ENCODE measurements at regions not wholly inside any gene's neighbourhood (a gene's known extent, or its start where the extent isn't known, plus 50 kb on each side); places are given as distances from the start of the nearest gene placed in this dataset.

GRCh38 chr11:27838674-27839073, 138.4 kb upstream of the BDNF start:
- no peak for DNase-seq
- H3K4me1 ChIP-seq (ENCODE audit: control insufficient read depth in 3 of 3, insufficient read depth in 2 of 3, low read depth in 1 of 3, low read length in 2 of 3), result no peaks in the 10 kb centered on the region
- H3K27ac ChIP-seq (ENCODE audit: low read depth in 1 of 3, low read length in 2 of 3), result no peak overlapping the region
- no peak overlapping the region for H3K4me3 ChIP-seq (ENCODE audit: low read depth in 1 of 3, low read length in 3 of 3)
- no peaks in the 10 kb centered on the region for H3K9me3 ChIP-seq (ENCODE audit: control insufficient read depth in 2 of 2, insufficient read depth in 1 of 2, low read depth in 1 of 2, low read length in 1 of 2)
- WGBS, 3 donors, result 35 to 53% (median 43%) methylated on average over 6 of the region's 6 CpGs
- H3K36me3 ChIP-seq (ENCODE audit: control insufficient read depth in 3 of 3, insufficient read depth in 2 of 3, low read depth in 1 of 3, low read length in 3 of 3), result no peaks in the 10 kb centered on the region
- no peaks in the 10 kb centered on the region for H3K27me3 ChIP-seq (ENCODE audit: control insufficient read depth in 3 of 3, insufficient read depth in 3 of 3, low read length in 3 of 3)
- no peak for FAIRE-seq

GRCh38 chr11:27837895-27838563, 137.8 kb upstream of the BDNF start:
- H3K9me3 ChIP-seq (ENCODE audit: control insufficient read depth in 2 of 2, insufficient read depth in 1 of 2, low read depth in 1 of 2, low read length in 1 of 2), result no peaks in the 10 kb centered on the region
- 59 to 70% (median 61%) methylated on average over 2 of the region's 2 CpGs for WGBS, 3 donors
- FAIRE-seq, result no peak

GRCh38 chr11:27830206-27830605, 130.0 kb upstream of the BDNF start:
- Histone ChIP-seq H3K27me3 (ENCODE audit: control insufficient read depth in 3 of 3, insufficient read depth in 3 of 3, low read length in 3 of 3) (no peaks in the 10 kb centered on the region), H3K36me3 (ENCODE audit: control insufficient read depth in 3 of 3, insufficient read depth in 2 of 3, low read depth in 1 of 3, low read length in 3 of 3) (no peaks in the 10 kb centered on the region), H3K27ac (ENCODE audit: low read depth in 1 of 3, low read length in 2 of 3) (no peak overlapping the region), H3K9me3 (ENCODE audit: control insufficient read depth in 2 of 2, insufficient read depth in 1 of 2, low read depth in 1 of 2, low read length in 1 of 2) (no peaks in the 10 kb centered on the region), H3K4me1 (ENCODE audit: control insufficient read depth in 3 of 3, insufficient read depth in 2 of 3, low read depth in 1 of 3, low read length in 2 of 3) (no peaks in the 10 kb centered on the region), H3K4me3 (ENCODE audit: low read depth in 1 of 3, low read length in 3 of 3) (no peak overlapping the region)
- 79 to 90% (median 81%) methylated on average over 3 of the region's 3 CpGs for WGBS, 3 donors
- FAIRE-seq (no peak), DNase-seq (no peak)

More at GRCh38 chr11:27837895-27838563, 137.8 kb upstream of the BDNF start:
- Histone ChIP-seq H3K4me3 (ENCODE audit: low read depth in 1 of 3, low read length in 3 of 3) (no peak overlapping the region), H3K27ac (ENCODE audit: low read depth in 1 of 3, low read length in 2 of 3) (no peak overlapping the region), H3K4me1 (ENCODE audit: control insufficient read depth in 3 of 3, insufficient read depth in 2 of 3, low read depth in 1 of 3, low read length in 2 of 3) (no peaks in the 10 kb centered on the region), H3K27me3 (ENCODE audit: control insufficient read depth in 3 of 3, insufficient read depth in 3 of 3, low read length in 3 of 3) (no peaks in the 10 kb centered on the region), H3K36me3 (ENCODE audit: control insufficient read depth in 3 of 3, insufficient read depth in 2 of 3, low read depth in 1 of 3, low read length in 3 of 3) (no peaks in the 10 kb centered on the region)
- no peak for DNase-seq

- DNase-seq (no peak), FAIRE-seq (no peak)
- H3K36me3 ChIP-seq (ENCODE audit: control insufficient read depth in 3 of 3, insufficient read depth in 2 of 3, low read depth in 1 of 3, low read length in 3 of 3), result no peaks in the 10 kb centered on the region
- H3K27me3 ChIP-seq (ENCODE audit: control insufficient read depth in 3 of 3, insufficient read depth in 3 of 3, low read length in 3 of 3), result no peaks in the 10 kb centered on the region
- H3K4me3 ChIP-seq (ENCODE audit: low read depth in 1 of 3, low read length in 3 of 3), result no peak overlapping the region
- no peak overlapping the region for H3K27ac ChIP-seq (ENCODE audit: low read depth in 1 of 3, low read length in 2 of 3)
- no peaks in the 10 kb centered on the region for H3K4me1 ChIP-seq (ENCODE audit: control insufficient read depth in 3 of 3, insufficient read depth in 2 of 3, low read depth in 1 of 3, low read length in 2 of 3)
- H3K9me3 ChIP-seq (ENCODE audit: control insufficient read depth in 2 of 2, insufficient read depth in 1 of 2, low read depth in 1 of 2, low read length in 1 of 2), result no peaks in the 10 kb centered on the region
Measured at GRCh38 chr11:27820249-27820648, 120.0 kb upstream of the BDNF start.

GRCh38 chr11:27816197-27816596, 115.9 kb upstream of the BDNF start:
- Histone ChIP-seq H3K4me3 (ENCODE audit: low read depth in 1 of 3, low read length in 3 of 3) (no peak overlapping the region), H3K27ac (ENCODE audit: low read depth in 1 of 3, low read length in 2 of 3) (no peak overlapping the region), H3K36me3 (ENCODE audit: control insufficient read depth in 3 of 3, insufficient read depth in 2 of 3, low read depth in 1 of 3, low read length in 3 of 3) (no peaks in the 10 kb centered on the region), H3K9me3 (ENCODE audit: control insufficient read depth in 2 of 2, insufficient read depth in 1 of 2, low read depth in 1 of 2, low read length in 1 of 2) (no peaks in the 10 kb centered on the region), H3K4me1 (ENCODE audit: control insufficient read depth in 3 of 3, insufficient read depth in 2 of 3, low read depth in 1 of 3, low read length in 2 of 3) (no peaks in the 10 kb centered on the region), H3K27me3 (ENCODE audit: control insufficient read depth in 3 of 3, insufficient read depth in 3 of 3, low read length in 3 of 3) (no peaks in the 10 kb centered on the region)
- no peak for FAIRE-seq
- no peak for DNase-seq
- whole genome bisulfite sequencing, 3 donors, result 81 to 100% (median 93%) methylated on average over 1 of the region's 1 CpG

- no peak for FAIRE-seq
- WGBS, 3 donors, result 77 to 87% (median 81%) methylated on average over 2 of the region's 2 CpGs
- Histone ChIP-seq H3K36me3 (ENCODE audit: control insufficient read depth in 3 of 3, insufficient read depth in 2 of 3, low read depth in 1 of 3, low read length in 3 of 3) (no peaks in the 10 kb centered on the region), H3K27me3 (ENCODE audit: control insufficient read depth in 3 of 3, insufficient read depth in 3 of 3, low read length in 3 of 3) (no peaks in the 10 kb centered on the region), H3K27ac (ENCODE audit: low read depth in 1 of 3, low read length in 2 of 3) (no peak overlapping the region), H3K4me3 (ENCODE audit: low read depth in 1 of 3, low read length in 3 of 3) (no peak overlapping the region), H3K9me3 (ENCODE audit: control insufficient read depth in 2 of 2, insufficient read depth in 1 of 2, low read depth in 1 of 2, low read length in 1 of 2) (no peaks in the 10 kb centered on the region), H3K4me1 (ENCODE audit: control insufficient read depth in 3 of 3, insufficient read depth in 2 of 3, low read depth in 1 of 3, low read length in 2 of 3) (no peaks in the 10 kb centered on the region)
- DNase-seq, result no peak
Measured at GRCh38 chr11:27812341-27812740, 112.1 kb upstream of the BDNF start.

GRCh38 chr11:27807596-27807995, 107.3 kb upstream of the BDNF start:
- DNase-seq, result no peak
- H3K27me3 ChIP-seq (ENCODE audit: control insufficient read depth in 3 of 3, insufficient read depth in 3 of 3, low read length in 3 of 3), result no peaks in the 10 kb centered on the region
- H3K4me3 ChIP-seq (ENCODE audit: low read depth in 1 of 3, low read length in 3 of 3), result no peak overlapping the region
- 58 to 70% (median 70%) methylated on average over 2 of the region's 2 CpGs for WGBS, 3 donors
- no peak overlapping the region for H3K27ac ChIP-seq (ENCODE audit: low read depth in 1 of 3, low read length in 2 of 3)
- no peaks in the 10 kb centered on the region for H3K9me3 ChIP-seq (ENCODE audit: control insufficient read depth in 2 of 2, insufficient read depth in 1 of 2, low read depth in 1 of 2, low read length in 1 of 2)
- FAIRE-seq, result no peak
- H3K4me1 ChIP-seq (ENCODE audit: control insufficient read depth in 3 of 3, insufficient read depth in 2 of 3, low read depth in 1 of 3, low read length in 2 of 3), result no peaks in the 10 kb centered on the region
- H3K36me3 ChIP-seq (ENCODE audit: control insufficient read depth in 3 of 3, insufficient read depth in 2 of 3, low read depth in 1 of 3, low read length in 3 of 3), result no peaks in the 10 kb centered on the region

- H3K36me3 ChIP-seq (ENCODE audit: control insufficient read depth in 3 of 3, insufficient read depth in 2 of 3, low read depth in 1 of 3, low read length in 3 of 3), result no peaks in the 10 kb centered on the region
- DNase-seq (no peak), FAIRE-seq (no peak)
- no peaks in the 10 kb centered on the region for H3K4me1 ChIP-seq (ENCODE audit: control insufficient read depth in 3 of 3, insufficient read depth in 2 of 3, low read depth in 1 of 3, low read length in 2 of 3)
- no peaks in the 10 kb centered on the region for H3K9me3 ChIP-seq (ENCODE audit: control insufficient read depth in 2 of 2, insufficient read depth in 1 of 2, low read depth in 1 of 2, low read length in 1 of 2)
- no peak overlapping the region for H3K27ac ChIP-seq (ENCODE audit: low read depth in 1 of 3, low read length in 2 of 3)
- H3K4me3 ChIP-seq (ENCODE audit: low read depth in 1 of 3, low read length in 3 of 3), result no peak overlapping the region
- H3K27me3 ChIP-seq (ENCODE audit: control insufficient read depth in 3 of 3, insufficient read depth in 3 of 3, low read length in 3 of 3), result peaks cover 0 to 4% (median 0%) of the 10 kb centered on the region in 3 donors
- 64 to 66% (median 65%) methylated on average over 19 of the region's 19 CpGs for WGBS, 3 donors
Measured at GRCh38 chr11:27806122-27806521, 105.9 kb upstream of the BDNF start.

All from small intestine (tissue), 7 donors.